ENCODE measurements at regions not wholly inside any gene's neighbourhood (a gene's known extent, or its start where the extent isn't known, plus 50 kb on each side); places are given as distances from the start of the nearest gene placed in this dataset.
A peak's percentile ranks its signal among the peaks of the same experiment; 100 is the strongest.

- DNase-seq (ENCODE audit: low spot score) = no peak
Measured at GRCh38 chr1:195562074-195562473, 1046.2 kb downstream of the KCNT2 start.

GRCh38 chr1:195550071-195550862 lies 1058.0 kb downstream of the KCNT2 start:
- DNase-seq (ENCODE audit: low spot score) = no peak

- DNase-seq (ENCODE audit: low spot score) = peak; percentile 5
Measured at GRCh38 chr1:195530961-195531360, 1077.3 kb downstream of the KCNT2 start.

- DNase-seq (ENCODE audit: low spot score) = no peak
Measured at GRCh38 chr1:195529881-195530280, 1078.4 kb downstream of the KCNT2 start.

GRCh38 chr1:195520757-195521156 lies 1087.5 kb downstream of the KCNT2 start:
- DNase-seq (ENCODE audit: low spot score) = no peak

- DNase-seq (ENCODE audit: low spot score) = no peak
Measured at GRCh38 chr1:195516036-195516435, 1092.2 kb downstream of the KCNT2 start.

- no peak for DNase-seq (ENCODE audit: low spot score)
Measured at GRCh38 chr1:195511501-195511900, 1096.7 kb downstream of the KCNT2 start.

GRCh38 chr1:195501118-195501517 lies 1107.1 kb downstream of the KCNT2 start:
- no peak for DNase-seq (ENCODE audit: low spot score)

- no peak for DNase-seq (ENCODE audit: low spot score)
Measured at GRCh38 chr1:195495720-195496635, 1112.3 kb downstream of the KCNT2 start.

GRCh38 chr1:195482137-195482536 lies 1126.1 kb downstream of the KCNT2 start:
- no peak for DNase-seq (ENCODE audit: low spot score)

- no peak for DNase-seq (ENCODE audit: low spot score)
Measured at GRCh38 chr1:195481293-195481692, 1126.9 kb downstream of the KCNT2 start.

- DNase-seq (ENCODE audit: low spot score) = no peak
Measured at GRCh38 chr1:195475568-195475967, 1132.7 kb downstream of the KCNT2 start.

- DNase-seq (ENCODE audit: low spot score) = no peak
Measured at GRCh38 chr1:195472291-195472690, 1135.9 kb downstream of the KCNT2 start.

- DNase-seq (ENCODE audit: low spot score) = no peak
Measured at GRCh38 chr1:195466639-195467038, 1141.6 kb downstream of the KCNT2 start.

GRCh38 chr1:195462646-195463045 lies 1145.6 kb downstream of the KCNT2 start:
- DNase-seq (ENCODE audit: low spot score) = no peak

GRCh38 chr1:195462152-195462551 lies 1146.1 kb downstream of the KCNT2 start:
- DNase-seq (ENCODE audit: low spot score) = no peak

- no peak for DNase-seq (ENCODE audit: low spot score)
Measured at GRCh38 chr1:195458365-195458764, 1149.9 kb downstream of the KCNT2 start.

- no peak for DNase-seq (ENCODE audit: low spot score)
Measured at GRCh38 chr1:195450794-195451193, 1157.4 kb downstream of the KCNT2 start.

GRCh38 chr1:195439661-195440060 lies 1168.6 kb downstream of the KCNT2 start:
- DNase-seq (ENCODE audit: low spot score) = no peak

GRCh38 chr1:195434566-195435203 lies 1173.6 kb downstream of the KCNT2 start:
- no peak for DNase-seq (ENCODE audit: low spot score)

GRCh38 chr1:195430826-195431225 lies 1177.4 kb downstream of the KCNT2 start:
- DNase-seq (ENCODE audit: low spot score) = no peak

GRCh38 chr1:195428927-195429326 lies 1179.3 kb downstream of the KCNT2 start:
- DNase-seq (ENCODE audit: low spot score) = no peak
